Head of caudate nucleus (tissue), 42 donors: ENCODE measurements at regions not wholly inside any gene's neighbourhood (a gene's known extent, or its start where the extent isn't known, plus 50 kb on each side); places are given as distances from the start of the nearest gene placed in this dataset.

ENCODE experiments used
- DNase-seq, 42 donors: peaks; one replicate each; pipeline versions ENCODE4 v3.0.0 to v3.0.0-alpha.2; 2020 to 2021; ENCODE audit warnings: mixed read lengths in 7 of 42
- intact Hi-C: fragments of 100-400 bp; cut with DNase I; formaldehyde crosslinking; loops from one replicate; pipeline ENCODE4 v1.15.0; 2022

DNA sequence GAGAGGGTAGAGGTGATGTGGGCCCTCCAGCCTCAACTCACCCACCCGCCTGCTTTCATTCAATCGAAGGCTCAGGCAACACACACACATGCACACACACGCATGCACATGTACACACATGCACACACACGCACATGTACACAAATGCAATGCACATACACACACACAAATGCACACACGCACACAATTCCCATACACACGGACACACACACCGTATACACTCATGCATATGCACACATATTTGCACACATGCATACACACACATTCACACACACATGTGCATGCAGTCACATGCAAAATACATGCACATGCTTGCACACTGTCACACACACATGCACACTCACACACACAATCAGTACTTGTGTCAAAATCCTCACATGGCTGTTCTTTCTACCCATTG lies 55.9 kb upstream of the SPACA7 start:
- no peak for DNase-seq
- intact Hi-C loops: no loop called here

GRCh38 chr13:112322557-112322956 lies 53.6 kb upstream of the SPACA7 start:
- DNase-seq: no peak
- intact Hi-C loops: no loop called here

DNA sequence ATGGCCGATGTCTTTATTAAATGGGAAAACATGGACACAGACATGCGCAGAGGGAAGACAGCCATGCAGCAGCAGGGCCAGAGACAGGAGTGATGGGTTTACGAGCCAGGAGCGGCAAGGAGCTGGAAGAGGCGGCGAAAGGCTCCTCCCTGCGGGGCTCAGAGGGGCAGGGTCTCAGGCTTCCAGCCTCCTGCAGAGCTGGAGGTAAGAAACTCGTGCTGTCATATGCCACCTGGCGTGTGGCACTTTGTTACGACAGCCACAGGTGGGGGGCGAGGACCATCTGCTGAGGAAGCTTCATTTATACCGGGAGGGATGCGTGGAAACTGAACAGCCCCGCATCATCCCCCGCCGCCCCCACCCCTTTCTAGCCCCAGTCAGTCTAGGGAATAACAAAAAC lies 52.0 kb upstream of the SPACA7 start:
- intact Hi-C loops: no loop called here
- DNase-seq: no peak

DNA sequence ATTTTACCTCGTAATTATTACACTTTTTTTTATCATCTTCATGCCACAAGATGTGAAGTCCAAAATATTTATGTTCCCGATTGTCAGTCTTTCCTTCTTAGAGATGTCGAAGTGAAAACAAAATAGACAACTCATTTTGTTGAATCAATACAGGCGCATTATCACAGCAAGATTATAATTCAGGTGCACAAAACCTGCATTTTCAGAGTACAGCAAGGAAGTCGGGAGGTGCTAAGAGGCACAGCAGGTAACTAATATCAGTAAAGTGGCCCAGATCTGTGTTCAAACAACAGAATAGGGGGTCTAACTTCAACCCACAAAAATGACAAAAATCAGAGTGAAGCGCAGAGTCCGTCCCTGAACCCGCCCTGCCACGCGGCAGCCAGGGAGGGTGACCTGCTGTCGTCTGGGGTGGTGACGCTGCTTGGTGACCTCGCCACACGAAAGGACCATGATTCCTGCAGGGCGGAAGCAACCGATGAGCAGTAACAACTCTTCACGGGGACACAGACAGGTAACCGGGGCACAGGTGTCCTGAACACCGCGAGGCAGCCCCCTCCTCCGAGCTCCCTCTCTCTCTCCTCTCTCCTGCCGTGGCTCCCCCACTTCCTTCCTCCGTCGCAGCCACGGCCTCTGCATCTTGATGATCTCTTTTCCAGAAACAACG lies 50.9 kb upstream of the SPACA7 start:
- intact Hi-C loops: no loop called here
- no peak for DNase-seq

GRCh38 chr13:112325920-112326645 lies 50.1 kb upstream of the SPACA7 start:
- DNase-seq: peak in 35 of 42 donors; percentile 8 to 77 (median 52)
- intact Hi-C loops: no loop called here
